Transverse colon (tissue), 4 donors: ENCODE measurements at regions not wholly inside any gene's neighbourhood (a gene's known extent, or its start where the extent isn't known, plus 50 kb on each side); places are given as distances from the start of the nearest gene placed in this dataset.

Source experiments
- CTCF ChIP-seq, 5 experiments: fragments of 200-600 bp in 3 of 5; fragments of 450-650 bp in 2 of 5; sonication (generic) in 3 of 5; IDR thresholded peaks; 1 replicate in 2 of 5; 2 replicates in 3 of 5; pipeline ENCODE4 v1.5.1; 2016 to 2017; ENCODE audit warnings: antibody characterized with exemption in 5 of 5, inconsistent platforms in 3 of 5, mild to moderate bottlenecking in 2 of 5, moderate library complexity in 1 of 5
- EP300 ChIP-seq: sonication (generic); formaldehyde crosslinking; IDR thresholded peaks from one replicate; pipeline ENCODE4 v1.6.1; 2017; ENCODE audit warnings: antibody characterized with exemption, low read depth
- POLR2A ChIP-seq: fragments of 450-650 bp; IDR thresholded peaks from one replicate; pipeline ENCODE4 v1.6.1; 2016; ENCODE audit warnings: antibody characterized with exemption, mild to moderate bottlenecking, moderate library complexity
- POLR2AphosphoS5 ChIP-seq, 3 donors: sonication (generic); formaldehyde crosslinking; IDR thresholded peaks; one replicate each; pipeline ENCODE4 v1.6.1; 2016; ENCODE audit warnings: antibody characterized with exemption in 3 of 3

- TF ChIP-seq POLR2AphosphoS5 (IDR thresholded peaks at IDR 0.05), result no peak
- no peak for TF ChIP-seq POLR2A
- TF ChIP-seq CTCF (IDR thresholded peaks at IDR 0.05), result no peak
- no peak for TF ChIP-seq EP300
These were observed 137.9 kb upstream of the LSM14A start for GRCh38 chr19:34034318-34034846.
